Stomach (tissue), 4 donors: ENCODE measurements at regions not wholly inside any gene's neighbourhood (a gene's known extent, or its start where the extent isn't known, plus 50 kb on each side); places are given as distances from the start of the nearest gene placed in this dataset.

Experiments
- POLR2A ChIP-seq, 4 donors: fragments of 450-650 bp; IDR thresholded peaks; one replicate each; pipeline ENCODE4 v1.6.1; 2016; ENCODE audit warnings: antibody characterized with exemption in 4 of 4, control low read depth in 2 of 4, mild to moderate bottlenecking in 1 of 4, moderate library complexity in 1 of 4
- POLR2AphosphoS5 ChIP-seq, 3 donors: sonication (generic); formaldehyde crosslinking; IDR thresholded peaks; one replicate each; pipeline ENCODE4 v1.6.1; 2016; ENCODE audit warnings: antibody characterized with exemption in 3 of 3
- TF ChIP-seq, protein P1 (sequence below), 7 experiments: fragments of 450-650 bp in 4 of 7; fragments of 200-600 bp in 3 of 7; sonication (generic) in 3 of 7; IDR thresholded peaks; one replicate each; pipeline ENCODE4 v1.5.1; 2016 to 2019; ENCODE audit warnings: antibody characterized with exemption in 7 of 7, control low read depth in 2 of 7, mild to moderate bottlenecking in 1 of 7

DNA sequence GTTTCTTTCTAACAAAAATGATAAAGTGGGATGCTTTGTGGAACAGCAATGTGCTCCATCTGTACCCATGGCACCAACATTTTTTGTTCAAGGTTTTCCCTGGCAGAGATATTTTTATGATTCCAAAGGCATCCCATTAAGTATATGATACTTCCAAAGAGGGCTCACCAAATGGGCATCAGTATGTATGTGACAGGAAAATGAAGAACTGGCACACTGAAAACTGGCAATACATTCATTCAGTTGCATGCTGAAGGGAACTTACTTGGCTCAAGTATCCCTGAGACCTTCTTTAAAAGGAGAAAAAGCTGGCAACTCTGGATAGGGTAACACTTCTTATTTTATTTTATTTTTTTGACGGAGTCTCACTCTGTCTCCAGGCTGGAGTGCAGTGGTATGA, 249.8 kb downstream of the IL20RB start:
- TF ChIP-seq POLR2A (IDR thresholded peaks at IDR 0.05) (no peak), POLR2AphosphoS5 (IDR thresholded peaks at IDR 0.05) (no peak)
- TF ChIP-seq, protein P1, sequence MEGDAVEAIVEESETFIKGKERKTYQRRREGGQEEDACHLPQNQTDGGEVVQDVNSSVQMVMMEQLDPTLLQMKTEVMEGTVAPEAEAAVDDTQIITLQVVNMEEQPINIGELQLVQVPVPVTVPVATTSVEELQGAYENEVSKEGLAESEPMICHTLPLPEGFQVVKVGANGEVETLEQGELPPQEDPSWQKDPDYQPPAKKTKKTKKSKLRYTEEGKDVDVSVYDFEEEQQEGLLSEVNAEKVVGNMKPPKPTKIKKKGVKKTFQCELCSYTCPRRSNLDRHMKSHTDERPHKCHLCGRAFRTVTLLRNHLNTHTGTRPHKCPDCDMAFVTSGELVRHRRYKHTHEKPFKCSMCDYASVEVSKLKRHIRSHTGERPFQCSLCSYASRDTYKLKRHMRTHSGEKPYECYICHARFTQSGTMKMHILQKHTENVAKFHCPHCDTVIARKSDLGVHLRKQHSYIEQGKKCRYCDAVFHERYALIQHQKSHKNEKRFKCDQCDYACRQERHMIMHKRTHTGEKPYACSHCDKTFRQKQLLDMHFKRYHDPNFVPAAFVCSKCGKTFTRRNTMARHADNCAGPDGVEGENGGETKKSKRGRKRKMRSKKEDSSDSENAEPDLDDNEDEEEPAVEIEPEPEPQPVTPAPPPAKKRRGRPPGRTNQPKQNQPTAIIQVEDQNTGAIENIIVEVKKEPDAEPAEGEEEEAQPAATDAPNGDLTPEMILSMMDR (IDR thresholded peaks at IDR 0.05), result no peak
